HEK293 (cell line): ENCODE measurements at regions not wholly inside any gene's neighbourhood (a gene's known extent, or its start where the extent isn't known, plus 50 kb on each side); places are given as distances from the start of the nearest gene placed in this dataset.
"Not testable (repeated sequence)": the region's sequence is repeated elsewhere in the genome, so short reads cannot be mapped to it uniquely, and the experiment has no call there.

Source experiments
- CTCF ChIP-seq: fragments of 450-650 bp; formaldehyde crosslinking; IDR thresholded peaks from 2 replicates; pipeline ENCODE4 v1.5.1; 2016; ENCODE audit warnings: missing biosample characterization, missing genetic modification characterization
- MYNN ChIP-seq: fragments of 450-650 bp; formaldehyde crosslinking; IDR thresholded peaks from 2 replicates; pipeline ENCODE4 v1.5.1; 2016; ENCODE audit warnings: missing biosample characterization, missing genetic modification characterization, borderline replicate concordance
- OVOL3 ChIP-seq: fragments of 450-650 bp; formaldehyde crosslinking; IDR thresholded peaks from 2 replicates; pipeline ENCODE4 v1.5.1; 2016; ENCODE audit warnings: missing biosample characterization, missing genetic modification characterization
- PRDM4 ChIP-seq: fragments of 450-650 bp; formaldehyde crosslinking; IDR thresholded peaks from 2 replicates; pipeline ENCODE4 v1.5.1; 2017; ENCODE audit warnings: missing biosample characterization, missing genetic modification characterization
- REST ChIP-seq: fragments of 450-650 bp; formaldehyde crosslinking; IDR thresholded peaks from 2 replicates; pipeline ENCODE4 v1.5.1; 2016; ENCODE audit warnings: missing biosample characterization, missing genetic modification characterization
- SALL2 ChIP-seq: fragments of 450-650 bp; formaldehyde crosslinking; IDR thresholded peaks from 2 replicates; pipeline ENCODE4 v1.5.0; 2017; ENCODE audit warnings: missing biosample characterization, mild to moderate bottlenecking, missing genetic modification characterization, borderline replicate concordance
- SP2 ChIP-seq: fragments of 450-650 bp; formaldehyde crosslinking; IDR thresholded peaks from 2 replicates; pipeline ENCODE4 v1.5.1; 2016; ENCODE audit warnings: missing biosample characterization, missing genetic modification characterization
- ZNF18 ChIP-seq: fragments of 450-650 bp; formaldehyde crosslinking; IDR thresholded peaks from 2 replicates; pipeline ENCODE4 v1.5.1; 2016; ENCODE audit warnings: missing biosample characterization, missing genetic modification characterization
- ZNF549 ChIP-seq: fragments of 450-650 bp; IDR thresholded peaks from 2 replicates; pipeline ENCODE4 v1.5.1; 2018; ENCODE audit warnings: missing biosample characterization, missing genetic modification characterization, mild to moderate bottlenecking, inconsistent platforms, moderate library complexity
- ZNF768 ChIP-seq: fragments of 450-650 bp; formaldehyde crosslinking; IDR thresholded peaks from 2 replicates; pipeline ENCODE4 v1.5.1; 2018; ENCODE audit warnings: missing biosample characterization, mild to moderate bottlenecking, missing genetic modification characterization

DNA sequence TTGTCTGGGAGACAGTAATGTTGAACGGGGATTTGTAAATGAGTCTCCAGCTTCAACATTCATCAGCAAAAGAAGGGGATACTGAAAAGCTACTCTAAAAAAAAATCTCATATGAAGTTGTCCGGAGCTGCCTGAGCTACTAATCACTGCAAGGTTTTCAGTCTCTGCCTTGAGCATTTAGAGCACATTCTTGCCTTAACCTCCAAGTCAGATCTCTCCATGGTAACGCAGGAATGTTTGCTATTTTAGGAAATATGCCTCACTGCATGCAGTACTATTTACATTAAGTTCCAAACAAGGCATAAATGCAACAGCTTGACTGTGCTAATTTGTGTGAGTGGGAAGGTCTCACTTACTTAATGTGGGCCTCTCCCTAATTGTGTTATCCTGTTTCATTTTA, 152.8 kb downstream of the NBPF8 start:
- not testable (repeated sequence) for TF ChIP-seq OVOL3 (tag by site-specific recombination); CTCF (tag by site-specific recombination); PRDM4 (tag by site-specific recombination); SP2 (tag by site-specific recombination); ZNF549 (tag by site-specific recombination); REST (tag by site-specific recombination); ZNF18 (tag by site-specific recombination); ZNF768 (tag by site-specific recombination); MYNN; SALL2 (tag by site-specific recombination)
